HAP-1 (cell line): ENCODE measurements at regions not wholly inside any gene's neighbourhood (a gene's known extent, or its start where the extent isn't known, plus 50 kb on each side); places are given as distances from the start of the nearest gene placed in this dataset.

Source experiments
- DNase-seq, 2 experiments: peaks; one replicate each; pipeline ENCODE4 v3.0.0-alpha.2; 2016 to 2020; ENCODE audit warnings: low spot score in 2 of 2
- H3K27me3 ChIP-seq: fragments of 250-450 bp; sonication (Bioruptor Pico); 2 replicates; pipeline ENCODE4 v1.5.1; 2020; ENCODE audit warnings: low read depth, mild to moderate bottlenecking, moderate library complexity
- H3K36me3 ChIP-seq: fragments of 250-450 bp; sonication (Bioruptor Pico); replicated peaks from 2 replicates; pipeline ENCODE4 v1.5.1; 2020; ENCODE audit warnings: mild to moderate bottlenecking
- H3K4me1 ChIP-seq: fragments of 250-450 bp; sonication (Bioruptor Pico); 2 replicates; pipeline ENCODE4 v1.5.1; 2020; ENCODE audit warnings: mild to moderate bottlenecking
- H3K4me3 ChIP-seq: fragments of 250-450 bp; sonication (Bioruptor Pico); 2 replicates; pipeline ENCODE4 v1.5.1; 2020; ENCODE audit warnings: mild to moderate bottlenecking, moderate library complexity
- H3K9me3 ChIP-seq: fragments of 250-450 bp; sonication (Bioruptor Pico); 2 replicates; pipeline ENCODE4 v1.5.1; 2020; ENCODE audit warnings: mild to moderate bottlenecking, moderate library complexity
- in situ Hi-C: fragments of 300-500 bp; cut with MboI; formaldehyde crosslinking; loops from 3 replicates; pipeline ENCODE4 v1.14.3; 2020; ENCODE audit warnings: low sequenced_read_pairs, inconsistent platforms, mixed read lengths

GRCh38 chr3:8253201-8253600, 248.4 kb upstream of the LMCD1 start:
- no peak for DNase-seq
- Histone ChIP-seq H3K9me3 (no peaks in the 10 kb centered on the region), H3K36me3 (no peaks in the 10 kb centered on the region), H3K27me3 (no peaks in the 10 kb centered on the region), H3K4me3 (no peak overlapping the region), H3K4me1 (no peaks in the 10 kb centered on the region)
- in situ Hi-C loops = no loop called here

- Histone ChIP-seq H3K4me3 (no peak overlapping the region), H3K9me3 (no peaks in the 10 kb centered on the region), H3K27me3 (no peaks in the 10 kb centered on the region), H3K36me3 (no peaks in the 10 kb centered on the region), H3K4me1 (no peaks in the 10 kb centered on the region)
- in situ Hi-C loops = no loop called here
- no peak for DNase-seq
Measured at GRCh38 chr3:8254489-8254888, 247.1 kb upstream of the LMCD1 start.

- H3K36me3 ChIP-seq = no peaks in the 10 kb centered on the region
- H3K27me3 ChIP-seq = no peaks in the 10 kb centered on the region
- no peaks in the 10 kb centered on the region for H3K9me3 ChIP-seq
- in situ Hi-C loops = no loop called here
- DNase-seq = no peak
- no peaks in the 10 kb centered on the region for H3K4me1 ChIP-seq
- no peak overlapping the region for H3K4me3 ChIP-seq
Measured at GRCh38 chr3:8255725-8256124, 245.9 kb upstream of the LMCD1 start.

GRCh38 chr3:8256441-8257071, 245.1 kb upstream of the LMCD1 start:
- Histone ChIP-seq H3K36me3 (no peaks in the 10 kb centered on the region), H3K9me3 (no peaks in the 10 kb centered on the region), H3K4me1 (no peaks in the 10 kb centered on the region), H3K4me3 (no peak overlapping the region), H3K27me3 (no peaks in the 10 kb centered on the region)
- in situ Hi-C loops = no loop called here
- DNase-seq = no peak

GRCh38 chr3:8261018-8261417, 240.6 kb upstream of the LMCD1 start:
- no peaks in the 10 kb centered on the region for H3K27me3 ChIP-seq
- no peaks in the 10 kb centered on the region for H3K4me1 ChIP-seq
- in situ Hi-C loops = no loop called here
- DNase-seq = no peak
- no peaks in the 10 kb centered on the region for H3K36me3 ChIP-seq
- H3K9me3 ChIP-seq = no peaks in the 10 kb centered on the region
- no peak overlapping the region for H3K4me3 ChIP-seq

- Histone ChIP-seq H3K4me3 (no peak overlapping the region), H3K27me3 (no peaks in the 10 kb centered on the region), H3K9me3 (no peaks in the 10 kb centered on the region)
Measured at GRCh38 chr3:8266730-8267131, 234.9 kb upstream of the LMCD1 start.

GRCh38 chr3:8273479-8273878, 228.1 kb upstream of the LMCD1 start:
- H3K4me1 ChIP-seq = no peaks in the 10 kb centered on the region
- DNase-seq = no peak
- H3K4me3 ChIP-seq = no peak overlapping the region
- H3K36me3 ChIP-seq = no peaks in the 10 kb centered on the region
- no peaks in the 10 kb centered on the region for H3K9me3 ChIP-seq
- in situ Hi-C loops = no loop called here
- H3K27me3 ChIP-seq = no peaks in the 10 kb centered on the region

More at GRCh38 chr3:8266730-8267131, 234.9 kb upstream of the LMCD1 start:
- no peak for DNase-seq
- H3K4me1 ChIP-seq = no peaks in the 10 kb centered on the region
- H3K36me3 ChIP-seq = no peaks in the 10 kb centered on the region
- in situ Hi-C loops = no loop called here

- H3K27me3 ChIP-seq = no peaks in the 10 kb centered on the region
- in situ Hi-C loops = no loop called here
Measured at GRCh38 chr3:8276056-8276455, 225.6 kb upstream of the LMCD1 start.

GRCh38 chr3:8276506-8276905, 225.1 kb upstream of the LMCD1 start:
- H3K4me3 ChIP-seq = no peak overlapping the region
- H3K27me3 ChIP-seq = no peaks in the 10 kb centered on the region
- H3K9me3 ChIP-seq = no peaks in the 10 kb centered on the region
- no peaks in the 10 kb centered on the region for H3K36me3 ChIP-seq
- no peak for DNase-seq
- no peaks in the 10 kb centered on the region for H3K4me1 ChIP-seq
- in situ Hi-C loops = no loop called here

More at GRCh38 chr3:8276056-8276455, 225.6 kb upstream of the LMCD1 start:
- Histone ChIP-seq H3K9me3 (no peaks in the 10 kb centered on the region), H3K36me3 (no peaks in the 10 kb centered on the region), H3K4me3 (no peak overlapping the region), H3K4me1 (no peaks in the 10 kb centered on the region)
- DNase-seq = no peak

GRCh38 chr3:8278448-8278847, 223.2 kb upstream of the LMCD1 start:
- Histone ChIP-seq H3K36me3 (no peaks in the 10 kb centered on the region), H3K9me3 (no peaks in the 10 kb centered on the region), H3K4me3 (no peak overlapping the region), H3K4me1 (no peaks in the 10 kb centered on the region), H3K27me3 (no peaks in the 10 kb centered on the region)
- in situ Hi-C loops = no loop called here
- DNase-seq = no peak

GRCh38 chr3:8279476-8279875, 222.1 kb upstream of the LMCD1 start:
- no peaks in the 10 kb centered on the region for H3K4me1 ChIP-seq
- H3K36me3 ChIP-seq = no peaks in the 10 kb centered on the region
- H3K27me3 ChIP-seq = no peaks in the 10 kb centered on the region
- in situ Hi-C loops = no loop called here
- H3K9me3 ChIP-seq = no peaks in the 10 kb centered on the region
- no peak for DNase-seq
- H3K4me3 ChIP-seq = no peak overlapping the region

GRCh38 chr3:8279886-8280550, 221.6 kb upstream of the LMCD1 start:
- H3K27me3 ChIP-seq = no peaks in the 10 kb centered on the region
- no peak overlapping the region for H3K4me3 ChIP-seq
- in situ Hi-C loops = no loop called here
- no peaks in the 10 kb centered on the region for H3K9me3 ChIP-seq
- no peak for DNase-seq
- no peaks in the 10 kb centered on the region for H3K4me1 ChIP-seq
- H3K36me3 ChIP-seq = no peaks in the 10 kb centered on the region

GRCh38 chr3:8282541-8283165, 219.0 kb upstream of the LMCD1 start:
- no peaks in the 10 kb centered on the region for H3K9me3 ChIP-seq
- in situ Hi-C loops = no loop called here
- no peak for DNase-seq
- H3K4me1 ChIP-seq = no peaks in the 10 kb centered on the region
- H3K4me3 ChIP-seq = no peak overlapping the region
- no peaks in the 10 kb centered on the region for H3K27me3 ChIP-seq
- no peaks in the 10 kb centered on the region for H3K36me3 ChIP-seq

GRCh38 chr3:8283193-8283592, 218.4 kb upstream of the LMCD1 start:
- Histone ChIP-seq H3K36me3 (no peaks in the 10 kb centered on the region), H3K27me3 (no peaks in the 10 kb centered on the region), H3K9me3 (no peaks in the 10 kb centered on the region), H3K4me1 (no peaks in the 10 kb centered on the region), H3K4me3 (no peak overlapping the region)
- DNase-seq = no peak
- in situ Hi-C loops = no loop called here
